PC-9 (cell line): ENCODE measurements at regions not wholly inside any gene's neighbourhood (a gene's known extent, or its start where the extent isn't known, plus 50 kb on each side); places are given as distances from the start of the nearest gene placed in this dataset.

Source experiments
- BruUV-seq: library from RNA; stranded (reverse); fragments of 400-500 nt; replicated peaks from 2 replicates; lab custom pipeline; 2021; lab: Mats Ljungman, UMichigan
- CTCF ChIA-PET: fragments of 300-600 bp; sonication (Branson Sonifier 250); formaldehyde crosslinking; loops from one replicate; lab custom pipeline; 2022; ENCODE audit warnings: antibody characterized with exemption; lab: Charles Lee
- POLR2A ChIA-PET: fragments of 300-600 bp; sonication (Branson Sonifier 250); formaldehyde crosslinking; loops from one replicate; lab custom pipeline; 2022; ENCODE audit warnings: antibody characterized with exemption; ENCODE audit not compliant: unreplicated experiment; lab: Charles Lee
- DNase-seq, 2 experiments: peaks; one replicate each; pipeline versions ENCODE4 v3.0.0 to v3.0.0-alpha.2; 2015 to 2022; ENCODE audit warnings: mixed read lengths in 1 of 2
- H2AFZ ChIP-seq: fragments of 200-600 bp; sonication (generic); 2 replicates; pipeline ENCODE4 v1.8.1; 2017; ENCODE audit warnings: antibody characterized with exemption
- H3F3A ChIP-seq: fragments of 200-600 bp; sonication (generic); 2 replicates; pipeline ENCODE4 v1.8.1; 2017; ENCODE audit warnings: antibody characterized with exemption, mild to moderate bottlenecking, low read depth; ENCODE audit not compliant: insufficient read depth
- H3K27ac ChIP-seq: fragments of 200-600 bp; sonication (generic); 2 replicates; pipeline ENCODE4 v1.6.1; 2016; ENCODE audit warnings: mixed run types
- H3K27me3 ChIP-seq: fragments of 200-600 bp; sonication (generic); 2 replicates; pipeline ENCODE4 v1.6.1; 2016; ENCODE audit warnings: low read depth, mixed run types; ENCODE audit not compliant: insufficient read depth
- H3K36me3 ChIP-seq: fragments of 200-600 bp; sonication (generic); 2 replicates; pipeline ENCODE4 v1.6.1; 2016; ENCODE audit warnings: low read depth, mixed run types
- H3K4me1 ChIP-seq: fragments of 200-600 bp; sonication (generic); replicated peaks from 2 replicates; pipeline ENCODE4 v1.6.1; 2016; ENCODE audit warnings: mixed run types; ENCODE audit not compliant: insufficient read depth
- H3K4me2 ChIP-seq: fragments of 200-600 bp; sonication (generic); 2 replicates; pipeline ENCODE4 v1.6.1; 2017; ENCODE audit warnings: mixed run types
- H3K4me3 ChIP-seq: fragments of 200-600 bp; sonication (generic); 2 replicates; pipeline ENCODE4 v1.6.1; 2016; ENCODE audit warnings: mixed run types
- H3K79me2 ChIP-seq: fragments of 200-600 bp; sonication (generic); 2 replicates; pipeline ENCODE4 v1.6.1; 2017; ENCODE audit warnings: low read depth, mixed run types
- H3K9me2 ChIP-seq: fragments of 200-600 bp; sonication (generic); 2 replicates; pipeline ENCODE4 v1.8.1; 2017; ENCODE audit warnings: mild to moderate bottlenecking; ENCODE audit not compliant: insufficient read depth
- H3K9me3 ChIP-seq: fragments of 200-600 bp; sonication (generic); 2 replicates; pipeline ENCODE4 v1.8.1; 2016; ENCODE audit warnings: low read depth; ENCODE audit not compliant: insufficient read depth
- H4K20me1 ChIP-seq: fragments of 200-600 bp; sonication (generic); 2 replicates; pipeline ENCODE4 v1.8.1; 2017; ENCODE audit not compliant: insufficient read depth
- EZH2 ChIP-seq: fragments of 200-600 bp; sonication (generic); IDR thresholded peaks from 2 replicates; pipeline ENCODE4 v1.8.0; 2017; ENCODE audit warnings: antibody characterized with exemption, low read depth
- intact Hi-C: fragments of 100-400 bp; cut with micrococcal nuclease; formaldehyde crosslinking; loops from one replicate; pipeline ENCODE4 v1.10.0; 2022; ENCODE audit not compliant: unreplicated experiment
- TF ChIP-seq, protein P1 (sequence below): fragments of 200-600 bp; sonication (generic); conservative IDR thresholded peaks from 2 replicates; pipeline ENCODE4 v1.6.1; 2017; ENCODE audit warnings: mixed run types, antibody characterized with exemption, mild to moderate bottlenecking, moderate library complexity

DNA sequence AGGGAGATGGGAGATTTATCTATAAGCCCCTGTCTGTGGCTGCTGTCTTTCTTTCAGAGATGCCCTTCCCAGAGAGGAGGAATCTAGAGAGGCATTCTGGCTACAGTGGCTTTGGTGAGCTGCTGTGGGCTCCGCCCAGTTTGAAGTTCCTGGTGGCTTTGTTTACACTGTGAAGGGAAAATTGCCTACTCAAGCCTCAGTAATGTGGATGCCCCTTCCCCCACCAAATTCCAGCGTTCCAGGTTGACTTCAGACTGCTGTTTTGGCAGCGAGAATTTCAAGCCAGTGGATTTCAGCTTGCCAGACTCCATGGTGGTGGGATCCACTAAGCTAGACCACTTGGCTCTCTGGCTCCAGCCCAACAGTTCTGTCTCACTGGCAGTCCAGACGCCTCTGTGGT, 951.6 kb downstream of the CCSER2 start:
- Histone ChIP-seq H3K4me3 (no peak overlapping the region), H3K27me3 (no peaks in the 10 kb centered on the region), H4K20me1 (no peaks in the 10 kb centered on the region), H3K79me2 (no peaks in the 10 kb centered on the region), H3F3A (no peaks in the 10 kb centered on the region), H3K4me2 (no peak overlapping the region), H3K4me1 (no peaks in the 10 kb centered on the region), H3K36me3 (no peaks in the 10 kb centered on the region), H3K27ac (no peak overlapping the region), H3K9me2 (no peaks in the 10 kb centered on the region), H2AFZ (no peak overlapping the region), H3K9me3 (no peaks in the 10 kb centered on the region)
- ChIA-PET POLR2A (no interaction called here), CTCF (no interaction called here)
- intact Hi-C loops, result no loop called here
- BruUV-seq, result no TSS peak
- DNase-seq, result no peak
- TF ChIP-seq EZH2, result no peak
- TF ChIP-seq, protein P1, sequence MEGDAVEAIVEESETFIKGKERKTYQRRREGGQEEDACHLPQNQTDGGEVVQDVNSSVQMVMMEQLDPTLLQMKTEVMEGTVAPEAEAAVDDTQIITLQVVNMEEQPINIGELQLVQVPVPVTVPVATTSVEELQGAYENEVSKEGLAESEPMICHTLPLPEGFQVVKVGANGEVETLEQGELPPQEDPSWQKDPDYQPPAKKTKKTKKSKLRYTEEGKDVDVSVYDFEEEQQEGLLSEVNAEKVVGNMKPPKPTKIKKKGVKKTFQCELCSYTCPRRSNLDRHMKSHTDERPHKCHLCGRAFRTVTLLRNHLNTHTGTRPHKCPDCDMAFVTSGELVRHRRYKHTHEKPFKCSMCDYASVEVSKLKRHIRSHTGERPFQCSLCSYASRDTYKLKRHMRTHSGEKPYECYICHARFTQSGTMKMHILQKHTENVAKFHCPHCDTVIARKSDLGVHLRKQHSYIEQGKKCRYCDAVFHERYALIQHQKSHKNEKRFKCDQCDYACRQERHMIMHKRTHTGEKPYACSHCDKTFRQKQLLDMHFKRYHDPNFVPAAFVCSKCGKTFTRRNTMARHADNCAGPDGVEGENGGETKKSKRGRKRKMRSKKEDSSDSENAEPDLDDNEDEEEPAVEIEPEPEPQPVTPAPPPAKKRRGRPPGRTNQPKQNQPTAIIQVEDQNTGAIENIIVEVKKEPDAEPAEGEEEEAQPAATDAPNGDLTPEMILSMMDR, result no peak

DNA sequence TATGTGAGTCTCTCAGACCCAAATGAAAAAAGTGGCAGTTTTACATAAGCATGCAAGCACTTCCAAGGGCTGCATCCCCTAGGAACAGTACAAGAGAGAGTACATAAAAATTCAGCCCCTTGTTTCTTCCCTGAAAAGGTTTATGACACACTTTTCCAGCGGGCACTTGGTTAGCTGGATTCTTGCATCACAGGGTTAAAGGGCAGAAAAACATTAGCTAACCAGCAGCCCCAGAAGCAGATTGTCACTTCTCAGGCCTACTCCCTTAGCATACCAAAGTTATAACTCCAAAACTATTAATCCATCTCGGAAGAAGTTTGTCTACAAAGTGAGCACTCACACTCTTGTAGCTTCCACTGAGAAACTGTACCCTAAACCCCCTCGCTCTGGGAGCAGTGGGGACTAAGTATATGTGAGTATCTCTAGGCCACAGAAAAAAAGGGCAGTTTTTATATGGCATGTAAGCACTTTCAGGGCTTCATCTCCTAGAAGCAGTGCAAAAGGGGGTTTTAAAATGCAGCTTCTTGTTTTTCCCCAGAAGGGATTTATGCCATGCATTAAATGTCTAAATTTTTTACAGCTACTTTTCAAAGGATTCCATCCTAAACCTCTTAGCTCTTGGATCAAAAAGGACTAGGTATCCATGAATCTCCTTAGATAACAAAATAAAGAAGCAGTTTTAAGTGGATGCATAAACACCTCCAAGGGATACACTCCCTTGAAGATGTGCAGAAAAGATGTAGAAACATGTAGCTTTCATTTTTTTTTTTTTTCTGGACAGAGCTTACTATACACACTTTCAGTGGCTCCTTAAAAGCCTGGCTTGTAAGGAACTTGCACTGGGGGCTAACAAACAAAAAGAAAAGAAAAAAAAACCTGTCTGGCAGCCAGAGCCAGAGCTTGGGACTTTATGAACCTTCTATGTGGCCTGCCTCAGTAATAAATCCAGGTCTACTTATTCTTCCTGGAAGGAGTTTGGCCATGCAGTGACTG, 956.7 kb downstream of the CCSER2 start:
- Histone ChIP-seq H3K36me3 (no peaks in the 10 kb centered on the region), H3K79me2 (no peaks in the 10 kb centered on the region), H3K27ac (no peak overlapping the region), H3F3A (no peaks in the 10 kb centered on the region), H3K9me3 (no peaks in the 10 kb centered on the region), H3K9me2 (no peaks in the 10 kb centered on the region), H2AFZ (no peak overlapping the region), H3K4me2 (no peak overlapping the region), H3K27me3 (no peaks in the 10 kb centered on the region), H3K4me3 (no peak overlapping the region), H4K20me1 (no peaks in the 10 kb centered on the region), H3K4me1 (no peaks in the 10 kb centered on the region)
- TF ChIP-seq, protein P1, result no peak
- TF ChIP-seq EZH2, result no peak
- BruUV-seq, result no TSS peak
- ChIA-PET CTCF (no interaction called here), POLR2A (no interaction called here)
- intact Hi-C loops, result no loop called here
- no peak for DNase-seq

DNA sequence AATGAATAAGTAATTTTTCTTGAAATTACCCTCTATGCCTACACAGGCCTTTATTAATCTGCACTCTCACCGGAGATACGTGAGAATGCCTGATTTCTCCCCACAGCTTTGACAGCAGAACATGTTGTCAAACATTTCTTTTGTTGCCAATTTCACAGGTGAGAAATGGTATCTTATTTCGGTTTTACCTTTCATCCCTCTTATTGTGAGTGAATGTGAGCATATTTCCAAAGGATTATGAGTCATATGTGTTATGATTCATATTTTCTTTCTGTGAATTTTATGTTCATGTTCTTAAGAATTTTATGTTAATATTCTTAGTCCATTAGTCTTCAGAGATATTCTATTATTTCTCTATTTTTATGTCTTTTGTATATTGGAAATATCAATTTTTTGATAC, 965.1 kb downstream of the CCSER2 start:
- H3K4me2 ChIP-seq, result no peak overlapping the region
- H3K9me3 ChIP-seq, result no peaks in the 10 kb centered on the region
- H3F3A ChIP-seq, result no peaks in the 10 kb centered on the region
- no peaks in the 10 kb centered on the region for H4K20me1 ChIP-seq
- intact Hi-C loops, result no loop called here
- ChIA-PET CTCF (no interaction called here), POLR2A (no interaction called here)
- no peak for DNase-seq
- no peak overlapping the region for H2AFZ ChIP-seq
- H3K4me1 ChIP-seq, result no peaks in the 10 kb centered on the region
- no peaks in the 10 kb centered on the region for H3K9me2 ChIP-seq
- no peaks in the 10 kb centered on the region for H3K36me3 ChIP-seq
- no peaks in the 10 kb centered on the region for H3K79me2 ChIP-seq
- no peaks in the 10 kb centered on the region for H3K27me3 ChIP-seq
- H3K27ac ChIP-seq, result no peak overlapping the region
- no peak overlapping the region for H3K4me3 ChIP-seq
- BruUV-seq, result no TSS peak
- TF ChIP-seq EZH2, result no peak
- TF ChIP-seq, protein P1, result no peak
